HG02981 (cell line): ENCODE measurements at regions not wholly inside any gene's neighbourhood (a gene's known extent, or its start where the extent isn't known, plus 50 kb on each side); places are given as distances from the start of the nearest gene placed in this dataset.
"Not testable (repeated sequence)": the region's sequence is repeated elsewhere in the genome, so short reads cannot be mapped to it uniquely, and the experiment has no call there.

Experiments
- ATAC-seq: cut with Tn5 transposase; IDR thresholded peaks from one replicate; pipeline ENCODE4 v1.9.1; 2021; ENCODE audit warnings: mild to moderate bottlenecking, moderate library complexity; ENCODE audit not compliant: unreplicated experiment

DNA sequence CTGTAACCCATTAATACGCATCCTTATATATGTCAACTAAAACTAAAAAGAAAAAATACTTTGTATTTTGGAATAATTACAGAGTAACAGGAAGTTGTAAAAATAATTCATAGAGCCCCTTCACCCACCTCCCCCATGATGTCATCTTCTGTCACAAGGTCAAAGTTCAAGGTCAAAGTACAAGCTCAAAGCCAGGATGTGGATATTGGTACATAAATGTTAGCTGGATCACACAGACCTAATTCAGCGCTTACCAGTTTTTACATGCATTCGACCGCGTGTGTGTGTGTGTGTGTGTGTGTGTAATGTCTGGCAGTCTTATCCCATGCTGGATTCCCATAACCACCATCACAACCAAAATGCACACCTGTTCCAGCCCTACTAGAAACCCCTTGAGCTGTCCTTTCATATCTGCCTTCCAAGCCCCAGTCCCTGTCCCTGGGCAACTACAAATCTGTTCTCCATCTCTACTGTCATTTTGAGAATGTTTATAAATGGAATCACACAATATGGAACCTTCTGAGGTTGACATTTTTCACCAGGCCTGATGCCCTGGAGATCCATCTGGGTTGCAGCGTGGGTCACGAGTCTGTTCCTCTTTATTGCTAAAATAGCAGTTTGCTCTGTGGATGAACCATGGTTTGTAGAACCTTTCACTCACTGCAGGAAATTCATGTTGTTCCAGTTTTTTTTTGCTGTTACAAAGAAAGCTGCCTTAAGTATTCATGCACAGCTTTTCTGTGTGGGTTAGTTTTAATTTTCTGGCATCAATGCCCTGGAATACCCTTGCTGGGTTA is 153.6 kb upstream of the PITRM1 start:
- ATAC-seq, result no peak

DNA sequence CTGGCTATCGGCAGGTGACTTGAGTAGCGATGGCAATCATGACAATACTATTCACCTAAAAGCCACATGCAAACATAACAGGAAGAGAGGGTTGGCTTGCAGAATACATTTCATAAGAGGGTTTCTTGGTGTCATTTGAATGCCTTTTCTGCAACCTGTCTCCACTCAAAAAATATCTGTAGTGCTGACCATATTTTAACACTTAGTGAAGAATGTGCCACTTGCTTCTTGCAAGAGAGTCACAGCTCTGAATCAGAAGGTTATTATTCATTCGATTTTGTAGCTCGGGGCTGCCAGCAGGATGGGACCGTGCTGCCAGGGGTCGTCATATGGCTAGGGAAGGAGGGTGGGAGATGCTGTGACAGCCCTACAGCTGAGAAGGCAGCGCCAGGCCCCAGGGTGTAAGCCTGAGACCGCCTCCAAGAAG is 152.0 kb upstream of the PITRM1 start:
- no peak for ATAC-seq

DNA sequence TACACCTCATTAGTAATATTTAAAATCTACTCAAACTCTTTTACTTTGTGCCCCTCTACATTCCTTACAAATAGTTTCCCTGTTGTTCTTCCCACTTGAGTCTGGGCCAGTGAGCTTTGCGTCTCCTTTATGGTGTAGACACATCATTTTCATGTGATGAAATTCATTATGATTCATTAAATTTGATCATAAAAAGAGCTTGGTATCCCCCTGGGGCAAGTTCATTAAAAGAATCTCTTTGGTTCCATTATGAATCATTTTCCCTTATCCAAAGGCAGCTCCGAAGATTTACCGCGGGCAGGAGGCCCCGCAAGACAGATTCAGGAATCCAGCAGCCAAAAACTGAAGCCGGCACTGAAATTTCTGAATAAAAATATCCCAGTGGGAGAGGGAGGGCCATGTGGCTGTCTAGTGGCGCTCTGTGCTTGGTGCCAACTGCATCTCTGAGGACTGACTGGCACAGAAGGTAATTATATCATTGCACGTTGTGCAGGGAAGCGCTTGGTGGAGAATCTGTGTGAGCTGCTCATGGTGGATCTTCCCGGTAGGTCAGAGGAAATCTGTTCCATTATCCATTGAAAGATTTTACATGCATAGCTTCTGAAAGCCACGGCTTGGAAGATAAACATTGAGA is 151.4 kb upstream of the PITRM1 start:
- ATAC-seq, result no peak

- no peak for ATAC-seq
Observed at GRCh38 chr10:3321123-3321522, 148.5 kb upstream of the PITRM1 start.

DNA sequence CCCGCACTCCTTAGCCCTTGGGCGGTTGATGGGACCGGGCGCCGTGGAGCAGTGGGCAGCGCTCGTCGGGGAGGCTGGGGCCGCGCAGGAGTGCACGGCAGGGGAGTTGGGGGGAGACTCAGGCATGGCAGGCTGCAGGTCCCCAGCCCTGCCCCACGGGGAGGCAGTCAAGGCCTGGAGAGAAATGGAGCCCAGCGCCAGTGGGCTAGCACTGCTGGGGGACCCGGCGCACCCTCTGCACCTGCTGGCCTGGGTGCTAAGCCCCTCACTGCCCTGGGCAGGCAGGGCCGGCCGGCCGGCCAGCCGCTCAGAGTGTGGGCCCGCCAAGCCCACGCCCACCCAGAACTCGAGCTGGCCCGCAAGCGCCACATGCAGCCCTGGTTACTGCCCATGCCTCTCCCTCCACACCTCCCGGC is 147.2 kb upstream of the PITRM1 start:
- no peak for ATAC-seq

DNA sequence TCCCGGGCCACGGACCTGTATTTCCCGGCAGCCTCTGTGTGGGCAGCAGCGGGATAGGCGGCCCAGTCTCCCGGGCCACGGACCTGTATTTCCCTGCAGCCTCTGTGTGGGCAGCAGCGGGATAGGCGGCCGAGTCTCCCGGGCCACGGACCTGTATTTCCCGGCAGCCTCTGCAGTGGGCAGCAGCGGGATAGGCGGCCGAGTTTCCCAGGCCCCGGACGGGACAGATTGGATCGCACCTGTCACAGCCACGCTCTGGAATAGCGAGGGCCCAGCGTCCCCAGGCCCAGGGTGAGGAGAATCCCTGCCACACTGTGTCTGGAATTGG is 145.9 kb upstream of the PITRM1 start:
- not testable (repeated sequence) for ATAC-seq

DNA sequence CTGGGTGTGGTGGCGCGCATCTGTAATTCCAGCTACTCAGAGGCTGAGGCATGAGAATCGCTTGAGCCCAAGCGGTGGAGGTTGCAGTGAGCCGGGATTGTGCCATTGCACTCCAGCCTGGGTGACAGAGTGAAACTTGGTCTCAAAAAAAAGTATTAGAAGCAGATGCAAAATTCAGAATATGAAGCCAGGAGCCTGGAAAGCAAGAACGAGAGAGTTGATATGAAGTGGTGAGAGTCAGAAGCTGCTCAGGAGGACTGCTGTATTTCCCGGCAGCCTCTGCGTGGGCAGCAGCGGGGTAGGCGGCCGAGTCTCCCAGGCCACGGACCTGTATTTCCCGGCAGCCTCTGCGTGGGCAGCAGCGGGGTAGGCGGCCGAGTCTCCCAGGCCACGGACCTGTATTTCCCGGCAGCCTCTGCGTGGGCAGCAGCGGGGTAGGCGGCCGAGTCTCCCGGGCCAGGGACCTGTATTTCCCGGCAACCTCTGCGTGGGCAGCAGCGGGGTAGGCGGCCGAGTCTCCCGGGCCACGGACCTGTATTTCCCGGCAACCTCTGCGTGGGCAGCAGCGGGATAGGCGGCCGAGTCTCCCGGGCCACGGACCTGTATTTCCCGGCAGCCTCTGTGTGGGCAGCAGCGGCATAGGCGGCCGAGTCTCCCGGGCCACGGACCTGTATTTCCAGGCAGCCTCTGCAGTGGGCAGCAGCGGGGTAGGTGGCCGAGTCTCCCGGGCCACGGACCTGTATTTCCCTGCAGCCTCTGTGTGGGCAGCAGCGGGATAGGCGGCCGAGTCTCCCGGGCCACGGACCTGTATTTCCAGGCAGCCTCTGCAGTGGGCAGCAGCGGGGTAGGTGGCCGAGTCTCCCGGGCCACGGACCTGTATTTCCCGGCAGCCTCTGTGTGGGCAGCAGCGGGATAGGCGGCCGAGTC is 145.2 kb upstream of the PITRM1 start:
- ATAC-seq, result not testable (repeated sequence)

DNA sequence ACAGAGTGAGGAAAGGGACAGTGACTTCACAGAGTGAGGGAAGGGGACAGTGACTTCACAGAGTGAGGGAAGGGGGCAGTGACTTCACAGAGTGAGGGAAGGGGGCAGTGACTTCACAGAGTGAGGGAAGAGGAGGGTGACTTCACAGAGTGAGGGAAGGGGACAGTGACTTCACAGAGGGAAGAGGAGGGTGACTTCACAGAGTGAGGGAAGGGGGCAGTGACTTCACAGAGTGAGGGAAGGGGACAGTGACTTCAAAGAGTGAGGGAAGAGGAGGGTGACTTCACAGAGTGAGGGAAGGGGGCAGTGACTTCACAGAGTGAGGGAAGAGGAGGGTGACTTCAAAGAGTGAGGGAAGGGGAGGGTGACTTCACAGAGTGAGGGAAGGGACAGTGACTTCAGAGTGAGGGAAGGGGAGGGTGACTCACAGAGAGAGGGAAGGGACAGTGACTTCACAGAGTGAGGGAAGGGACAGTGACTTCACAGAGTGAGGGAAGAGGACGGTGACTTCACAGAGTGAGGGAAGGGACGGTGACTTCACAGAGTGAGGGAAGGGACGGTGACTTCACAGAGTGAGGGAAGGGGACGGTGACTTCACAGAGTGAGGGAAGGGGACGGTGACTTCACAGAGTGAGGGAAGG is 142.0 kb upstream of the PITRM1 start:
- not testable (repeated sequence) for ATAC-seq

DNA sequence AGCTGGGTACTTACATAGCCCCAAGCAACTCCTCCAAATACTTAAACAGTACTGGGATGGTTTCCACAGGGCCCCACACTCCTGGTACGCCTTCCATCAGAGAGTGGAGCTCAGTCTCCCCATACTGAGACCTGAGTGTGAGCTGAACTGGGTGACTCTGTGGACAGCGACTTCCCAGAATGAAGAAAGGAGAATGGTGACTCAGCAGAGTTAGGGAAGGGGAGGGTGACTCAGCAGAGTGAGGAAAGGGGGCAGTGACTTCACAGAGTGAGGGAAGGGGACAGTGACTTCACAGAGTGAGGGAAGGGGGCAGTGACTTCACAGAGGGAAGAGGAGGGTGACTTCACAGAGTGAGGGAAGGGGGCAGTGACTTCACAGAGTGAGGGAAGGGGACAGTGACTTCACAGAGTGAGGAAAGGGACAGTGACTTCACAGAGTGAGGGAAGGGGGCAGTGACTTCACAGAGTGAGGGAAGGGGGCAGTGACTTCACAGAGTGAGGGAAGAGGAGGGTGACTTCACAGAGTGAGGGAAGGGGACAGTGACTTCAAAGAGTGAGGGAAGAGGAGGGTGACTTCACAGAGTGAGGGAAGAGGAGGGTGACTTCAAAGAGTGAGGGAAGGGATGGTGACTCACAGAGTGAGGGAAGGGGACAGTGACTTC is 141.3 kb upstream of the PITRM1 start:
- not testable (repeated sequence) for ATAC-seq

DNA sequence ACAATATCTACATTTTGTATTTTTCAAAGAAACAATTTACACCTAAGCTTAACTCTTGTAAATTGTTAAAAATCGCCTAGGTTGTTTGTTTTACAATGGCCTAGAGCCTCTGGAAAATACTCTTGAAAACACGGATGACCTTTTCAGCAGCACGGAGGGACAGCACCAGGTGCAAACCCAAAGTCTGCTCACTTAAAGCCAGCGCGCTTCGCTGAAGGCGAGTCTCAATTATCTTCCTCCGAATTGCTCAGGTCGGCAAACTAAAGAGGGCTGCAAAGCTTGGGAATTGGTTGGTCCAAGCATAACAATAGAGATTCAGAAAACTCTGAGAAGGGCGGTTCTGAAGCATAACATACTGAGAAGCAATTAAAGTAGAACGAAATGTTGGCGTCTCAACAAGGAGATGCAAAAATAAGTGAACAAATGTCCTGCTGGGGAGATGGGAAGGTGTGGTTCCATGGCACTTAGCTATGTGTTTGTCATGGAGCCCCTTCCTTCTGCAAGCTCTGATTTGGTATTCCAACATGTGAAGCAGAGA is 139.9 kb upstream of the PITRM1 start:
- ATAC-seq, result no peak

GRCh38 chr10:3310016-3310784 is 137.6 kb upstream of the PITRM1 start:
- no peak for ATAC-seq

DNA sequence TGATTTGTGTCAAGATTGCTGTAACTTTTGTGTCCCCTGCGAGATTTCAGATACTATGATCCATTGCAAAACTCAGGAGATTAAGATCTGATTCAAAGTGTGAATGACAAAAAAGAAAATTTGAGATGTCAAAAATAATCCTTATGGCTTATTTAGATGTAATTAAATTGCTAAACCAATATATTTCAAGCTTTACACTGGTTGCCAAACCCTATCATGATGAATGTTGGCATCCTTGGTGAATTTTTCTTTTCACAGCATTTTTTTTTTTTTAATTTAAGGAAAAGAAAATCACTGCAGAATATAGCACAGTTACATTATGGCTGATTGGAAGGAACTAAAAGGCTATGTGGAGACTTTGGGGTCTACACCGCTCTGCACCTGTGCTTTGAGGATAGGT is 133.5 kb upstream of the PITRM1 start:
- no peak for ATAC-seq

DNA sequence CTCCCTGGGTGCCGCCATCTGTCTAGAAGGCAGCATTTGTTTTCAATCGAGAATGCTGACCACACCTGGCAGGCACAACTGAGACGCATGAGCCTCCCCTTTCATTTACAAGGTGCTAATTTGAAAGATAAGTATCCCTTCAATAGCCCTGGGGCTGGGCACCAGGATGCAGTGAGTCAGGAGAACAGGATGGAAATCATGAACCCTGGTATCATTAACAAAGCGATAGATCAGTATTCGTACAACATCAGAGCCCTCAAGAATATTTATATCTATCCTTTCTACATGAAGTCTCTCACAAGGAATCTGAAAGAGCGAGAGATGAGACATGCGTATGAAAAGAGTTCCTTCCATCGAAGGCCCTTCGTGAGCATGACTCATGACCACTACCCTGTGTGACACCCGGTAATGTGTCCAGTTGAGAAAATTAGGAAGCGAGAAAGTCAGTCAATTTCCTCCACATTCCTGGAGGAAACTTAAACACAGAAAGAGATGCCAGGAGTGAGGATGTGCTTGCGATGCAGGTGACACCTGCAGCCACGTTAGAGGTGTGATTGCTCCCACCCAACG is 123.1 kb upstream of the PITRM1 start:
- no peak for ATAC-seq

DNA sequence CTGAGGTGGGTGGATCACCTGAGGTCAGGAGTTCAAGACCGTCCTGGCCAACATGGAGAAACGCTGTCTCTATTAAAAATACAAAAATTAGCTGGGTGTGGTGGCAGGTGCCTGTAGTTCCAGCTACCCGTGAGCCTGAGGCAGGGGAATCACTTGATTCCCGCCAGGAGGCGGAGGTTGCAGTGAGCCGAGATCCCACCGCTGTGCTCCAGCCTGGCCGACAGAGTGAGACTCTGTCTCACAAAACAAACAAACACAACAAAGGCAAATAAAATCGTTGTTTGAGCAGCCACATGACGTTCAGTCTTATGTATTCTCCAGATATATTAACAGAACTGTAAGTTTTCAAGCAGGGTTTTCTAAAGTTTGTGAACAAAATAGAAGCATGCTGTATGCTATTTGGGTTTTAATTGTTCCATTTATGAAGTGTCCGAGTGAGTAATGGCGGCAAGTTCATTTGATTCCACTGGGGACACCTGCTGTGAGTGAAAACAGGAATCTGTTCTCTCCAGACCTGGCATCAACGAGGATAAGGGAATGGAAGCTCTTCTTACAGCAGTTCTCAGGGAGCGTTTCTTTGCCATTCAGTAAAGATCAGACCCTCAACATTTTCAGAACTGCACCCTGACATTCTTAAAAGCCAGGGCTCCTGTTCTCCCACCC is 122.5 kb upstream of the PITRM1 start:
- ATAC-seq, result no peak

DNA sequence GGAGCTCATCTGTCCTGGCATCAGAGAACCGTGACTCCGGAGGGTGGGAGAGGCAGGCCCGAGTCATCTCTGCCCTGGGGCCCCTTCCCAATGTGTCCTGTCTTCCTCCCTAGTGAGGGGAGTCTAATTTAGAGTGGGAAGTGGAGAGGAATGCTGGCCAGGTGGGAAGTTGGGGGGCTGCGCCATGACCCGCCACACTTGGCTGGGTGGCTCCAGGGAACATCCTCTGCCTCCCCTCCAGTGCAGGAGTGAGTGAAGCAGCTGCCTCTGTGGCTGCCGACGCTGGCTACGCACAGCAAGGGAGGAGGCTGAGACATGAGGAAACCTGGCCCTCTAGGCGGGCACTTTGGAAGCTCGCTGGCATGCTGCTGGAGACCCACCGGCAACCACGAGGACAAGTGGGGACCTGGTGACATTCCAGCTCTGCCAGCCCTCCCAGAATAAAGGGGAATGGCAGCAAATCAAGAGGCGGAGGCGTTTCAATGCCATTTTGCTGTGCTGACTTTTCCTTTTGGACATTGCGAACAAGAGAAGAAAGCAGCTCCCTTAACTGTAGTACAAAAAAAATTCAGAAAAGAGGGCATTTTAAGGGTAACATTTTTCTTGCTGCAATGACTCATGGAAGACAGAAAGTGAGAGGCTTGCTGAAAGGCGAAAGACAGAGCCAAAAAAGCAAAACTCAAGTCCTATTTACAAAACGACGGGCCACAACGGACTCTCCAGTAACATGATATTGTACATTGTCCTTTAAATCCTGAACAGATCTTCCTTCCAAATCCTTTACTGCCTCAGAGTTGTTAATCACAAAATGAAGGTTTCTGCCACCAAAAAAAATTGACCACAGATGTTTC is 121.2 kb upstream of the PITRM1 start:
- no peak for ATAC-seq

DNA sequence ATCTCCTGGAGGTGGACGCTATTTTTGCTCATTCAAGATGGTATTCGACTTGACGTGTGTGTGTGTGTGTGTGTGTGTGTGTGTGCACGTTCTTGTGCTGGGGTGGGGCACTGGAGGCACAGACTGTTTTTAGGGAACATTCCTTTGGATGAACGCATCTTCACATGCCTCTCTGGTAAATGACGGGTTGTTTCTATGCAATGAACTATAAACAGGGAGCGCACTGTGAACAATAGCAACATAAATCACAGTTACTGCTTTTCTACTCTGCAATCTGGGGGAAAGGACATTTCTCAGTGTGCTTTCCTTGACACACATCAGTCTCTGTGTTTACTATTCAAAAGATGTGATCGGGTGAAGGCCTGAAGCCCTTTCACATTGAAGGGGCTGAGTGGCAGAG is 120.1 kb upstream of the PITRM1 start:
- no peak for ATAC-seq

DNA sequence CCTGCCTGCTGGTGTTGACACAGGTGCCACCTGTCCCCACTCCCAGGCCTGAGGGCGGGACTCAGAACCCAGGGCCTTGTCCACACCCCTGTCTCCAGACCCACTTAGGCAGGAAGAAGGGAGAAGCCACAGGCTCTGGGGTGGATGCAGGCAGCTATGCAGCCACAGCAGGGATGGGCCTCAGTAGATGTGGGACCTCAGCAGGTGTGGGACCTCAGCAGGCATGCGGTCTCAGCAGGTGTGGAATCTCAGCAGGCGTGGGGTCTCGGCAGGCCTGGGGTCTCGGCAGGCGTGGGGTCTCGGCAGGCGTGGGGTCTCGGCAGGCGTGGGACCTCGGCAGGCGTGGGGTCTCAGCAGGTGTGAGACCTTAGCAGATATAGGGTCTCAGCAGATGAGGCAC is 118.0 kb upstream of the PITRM1 start:
- no peak for ATAC-seq
